Fibroblast of skin of back (primary cell): ENCODE measurements at regions not wholly inside any gene's neighbourhood (a gene's known extent, or its start where the extent isn't known, plus 50 kb on each side); places are given as distances from the start of the nearest gene placed in this dataset.

Experiments
- DNase-seq: peaks from one replicate; pipeline ENCODE4 v3.0.0-alpha.2; 2013

- no peak for DNase-seq
Observed at GRCh38 chr2:71861186-71862160, 286.2 kb downstream of the CYP26B1 start.

DNA sequence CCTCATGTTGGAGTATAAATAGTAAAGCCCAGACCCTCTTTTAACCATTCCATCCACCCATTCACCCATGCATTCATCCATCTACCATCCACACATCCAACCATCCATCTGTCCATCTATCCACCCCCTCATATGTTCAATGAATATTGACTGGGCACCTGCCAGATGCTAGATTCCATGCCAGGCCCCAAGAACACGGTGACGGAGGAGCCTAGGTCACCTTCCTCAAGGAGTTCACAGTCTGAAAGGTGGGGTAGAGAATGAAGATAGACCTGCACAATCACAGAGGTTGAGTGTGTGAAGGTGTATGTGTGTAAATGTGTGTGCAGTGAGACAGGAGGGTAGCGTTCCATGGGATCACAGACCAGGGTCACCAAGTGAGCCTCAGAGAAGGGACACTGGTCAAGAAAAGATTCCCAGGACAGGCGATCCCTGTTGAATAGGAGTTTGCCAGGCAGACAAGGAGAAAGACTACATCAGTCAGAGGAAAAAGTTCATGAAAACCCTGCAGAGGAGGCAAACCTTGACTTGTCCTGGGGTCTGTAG lies 287.2 kb downstream of the CYP26B1 start:
- no peak for DNase-seq

- no peak for DNase-seq
Observed at GRCh38 chr2:71859211-71859847, 288.3 kb downstream of the CYP26B1 start.

DNA sequence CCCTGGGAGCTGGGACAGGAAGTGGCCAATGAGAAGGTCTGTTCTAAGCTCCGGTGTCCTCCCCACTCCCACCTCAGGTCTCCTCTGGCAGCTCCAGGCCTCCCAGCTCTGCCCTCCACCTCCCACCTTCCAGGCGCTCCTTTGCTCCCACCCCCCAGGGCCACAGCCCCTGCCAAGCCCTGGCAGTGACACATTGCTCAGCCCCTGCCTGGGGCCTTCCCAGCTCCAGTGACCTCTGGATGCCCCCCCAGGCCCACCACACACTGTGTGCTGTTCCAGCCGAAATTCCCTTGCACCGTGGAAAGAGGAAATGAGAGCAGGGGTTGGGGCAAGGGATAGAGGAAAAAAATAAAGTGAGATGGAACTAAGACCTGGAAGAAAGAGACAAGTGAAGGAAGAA lies 289.6 kb downstream of the CYP26B1 start:
- no peak for DNase-seq

- no peak for DNase-seq
Observed at GRCh38 chr2:71857636-71858035, 290.0 kb downstream of the CYP26B1 start.

DNA sequence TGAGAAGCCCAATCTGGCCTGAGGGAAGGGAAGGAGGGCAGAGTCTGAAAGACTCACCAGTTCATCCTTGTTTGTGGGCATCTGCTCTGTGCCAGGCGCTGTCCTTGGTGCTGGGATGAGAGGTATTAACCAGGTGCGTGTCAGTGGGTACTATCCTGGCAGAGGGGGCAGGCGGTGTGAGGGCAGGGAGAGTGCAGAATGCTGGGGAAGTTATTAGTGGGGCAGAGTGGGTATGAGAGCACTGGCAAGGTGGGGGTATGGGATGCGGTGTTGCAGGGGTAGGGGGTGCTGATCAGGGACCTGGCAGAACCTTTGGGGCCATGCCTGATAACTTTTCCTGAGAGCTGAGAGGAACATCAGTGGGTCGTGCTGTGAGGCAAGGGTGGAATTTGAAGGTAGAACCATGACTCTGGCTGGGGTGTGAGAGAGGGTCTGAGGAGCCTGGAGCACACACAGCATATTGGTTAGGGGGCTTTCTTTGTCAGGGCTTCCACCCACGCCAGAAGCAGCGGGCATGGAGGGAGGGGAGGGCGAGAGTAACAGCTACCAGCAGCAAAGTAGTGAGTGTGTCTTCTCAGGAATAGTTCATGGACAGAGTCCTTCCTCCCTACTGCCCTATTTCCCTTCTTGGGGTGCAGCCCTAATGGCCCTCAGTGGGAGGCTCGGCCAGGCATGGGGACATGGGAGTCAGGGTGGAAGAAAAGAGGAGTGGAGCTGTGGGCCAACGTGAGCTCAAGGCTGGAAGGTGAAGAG lies 290.7 kb downstream of the CYP26B1 start:
- DNase-seq = peak; percentile 34

- no peak for DNase-seq
Observed at GRCh38 chr2:71853858-71854257, 293.8 kb downstream of the CYP26B1 start.

DNA sequence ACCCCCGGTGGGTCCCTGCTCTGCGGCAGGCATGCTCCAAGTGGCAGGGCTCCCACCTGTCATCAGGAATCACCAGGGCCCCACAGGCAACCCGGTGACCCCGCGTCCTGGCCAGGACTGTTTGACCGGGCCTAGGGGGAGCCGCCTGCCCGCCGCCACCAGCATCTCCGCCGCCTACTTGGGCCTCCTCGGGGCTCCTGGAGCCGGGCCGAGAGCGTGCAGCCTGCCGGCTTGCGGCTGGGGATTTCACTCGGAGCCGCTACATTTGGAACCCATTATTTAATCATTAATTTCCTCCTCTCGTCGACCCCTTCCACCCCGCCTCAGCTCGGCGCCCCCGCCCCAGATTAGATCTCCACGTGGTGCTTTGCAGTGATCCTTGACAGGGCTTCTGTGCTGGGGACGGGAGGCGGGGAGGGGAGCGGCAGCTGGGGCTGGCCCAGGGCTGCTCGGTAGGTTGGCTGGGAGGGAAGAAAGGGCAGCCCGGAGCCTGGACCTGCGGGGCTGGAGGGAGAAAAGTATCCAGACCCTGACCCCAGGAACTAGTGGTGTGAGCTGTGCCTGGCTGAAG lies 295.4 kb downstream of the CYP26B1 start:
- DNase-seq = no peak

- DNase-seq = no peak
Observed at GRCh38 chr2:71851094-71851750, 296.4 kb downstream of the CYP26B1 start.

DNA sequence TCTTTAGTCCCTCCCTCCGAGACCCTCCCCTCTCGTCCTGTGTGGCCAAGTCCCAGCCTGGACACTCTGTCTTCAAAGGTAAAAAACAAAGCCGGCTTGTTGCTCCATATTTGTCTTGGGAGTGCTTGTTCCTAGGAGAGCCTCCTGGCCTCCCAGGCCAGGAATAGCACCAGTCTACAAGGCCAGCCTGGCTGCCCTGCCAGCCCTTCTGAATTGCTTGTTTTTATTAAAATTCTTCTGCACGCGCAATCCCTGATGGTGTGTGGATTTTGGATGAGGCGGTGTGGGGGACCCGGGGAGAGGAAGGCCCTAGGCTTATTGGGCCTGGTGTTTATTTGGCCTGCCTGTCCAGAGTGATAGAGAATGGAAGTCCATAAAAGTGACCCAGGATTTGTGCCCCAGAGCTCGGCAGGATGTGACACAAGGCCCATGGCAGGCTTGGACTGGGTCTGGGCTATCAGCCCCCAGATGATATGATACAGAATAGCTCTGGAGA lies 297.3 kb downstream of the CYP26B1 start:
- DNase-seq = no peak

- DNase-seq = no peak
Observed at GRCh38 chr2:71849607-71850305, 297.9 kb downstream of the CYP26B1 start.

DNA sequence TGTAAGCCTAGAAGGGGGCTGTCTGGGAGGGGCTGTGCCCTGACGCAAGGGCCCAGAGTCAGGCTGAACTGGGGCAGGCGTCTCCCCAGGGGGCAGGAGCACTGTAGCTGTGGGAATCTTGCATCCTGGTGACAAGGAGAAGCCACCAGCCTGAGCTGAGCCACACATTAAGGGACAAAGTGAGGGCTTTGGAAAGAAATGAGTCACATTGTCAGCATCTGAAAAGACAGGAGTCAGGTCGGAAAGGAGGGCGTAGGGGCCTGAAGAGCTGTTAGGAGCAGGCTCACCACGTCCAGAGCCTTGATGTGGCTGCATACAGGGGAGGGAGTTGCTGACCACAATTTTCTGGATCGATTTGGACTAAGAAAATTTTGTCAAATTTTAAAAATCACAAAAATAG lies 298.6 kb downstream of the CYP26B1 start:
- no peak for DNase-seq

DNA sequence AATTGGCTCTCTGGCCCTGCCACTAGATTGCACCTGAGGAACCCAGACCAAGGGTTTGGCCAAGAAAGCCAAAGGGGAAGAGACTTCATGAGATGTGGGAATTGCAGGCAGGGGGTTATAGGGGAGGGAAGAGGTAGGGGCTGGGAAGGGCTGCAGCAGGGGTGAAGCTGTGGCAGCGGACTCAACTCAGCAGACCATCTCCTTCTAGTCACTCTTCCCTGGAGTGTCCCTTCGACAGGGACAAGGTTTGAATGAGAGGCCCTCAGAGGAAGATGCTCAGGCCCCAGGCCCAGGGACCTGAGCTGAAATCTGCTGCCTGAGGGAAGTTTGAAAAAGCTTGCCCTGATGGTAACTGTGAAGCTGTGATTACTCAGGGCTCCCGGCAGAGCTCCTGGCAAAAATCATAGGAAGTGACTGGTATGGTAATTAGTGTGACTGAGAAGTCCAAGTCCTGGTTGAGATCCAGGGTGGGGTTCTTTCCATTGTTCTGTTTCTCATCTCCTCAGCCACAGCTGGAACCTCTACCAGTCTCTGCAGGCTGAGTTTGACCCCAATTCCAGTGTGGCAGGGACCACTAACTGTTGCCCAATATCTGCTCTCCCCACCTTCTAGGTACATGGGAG lies 300.9 kb downstream of the CYP26B1 start:
- peak; percentile 61 for DNase-seq

GRCh38 chr2:71846072-71846471 lies 301.6 kb downstream of the CYP26B1 start:
- DNase-seq = no peak

GRCh38 chr2:71844967-71845366 lies 302.7 kb downstream of the CYP26B1 start:
- DNase-seq = no peak

DNA sequence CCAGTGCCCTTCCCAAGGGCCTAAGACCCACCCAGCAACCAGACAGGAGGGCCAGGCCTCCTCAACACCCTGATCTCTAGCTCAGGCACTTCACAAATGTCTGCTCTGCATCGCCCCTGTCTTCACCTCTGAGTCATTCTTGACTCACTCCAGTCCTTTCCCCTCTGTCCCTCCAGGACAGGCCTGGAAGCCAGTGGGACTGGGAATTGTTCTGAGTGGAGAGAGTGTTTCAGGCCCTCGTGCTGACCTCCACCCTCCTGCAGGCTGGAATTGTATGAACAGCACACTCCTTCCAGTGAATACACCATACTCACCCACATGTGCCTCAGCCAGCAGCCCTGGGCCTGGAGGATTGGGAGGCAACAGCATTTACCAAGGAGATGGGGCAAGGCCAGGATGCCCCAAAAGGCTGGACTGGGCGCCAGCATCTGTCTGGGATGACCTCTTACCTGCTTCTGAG lies 304.2 kb downstream of the CYP26B1 start:
- DNase-seq = peak; percentile 89

GRCh38 chr2:71842744-71843143 lies 304.9 kb downstream of the CYP26B1 start:
- no peak for DNase-seq

GRCh38 chr2:71839826-71840225 lies 307.8 kb downstream of the CYP26B1 start:
- no peak for DNase-seq

GRCh38 chr2:71834796-71835195 lies 312.9 kb downstream of the CYP26B1 start:
- DNase-seq = no peak

DNA sequence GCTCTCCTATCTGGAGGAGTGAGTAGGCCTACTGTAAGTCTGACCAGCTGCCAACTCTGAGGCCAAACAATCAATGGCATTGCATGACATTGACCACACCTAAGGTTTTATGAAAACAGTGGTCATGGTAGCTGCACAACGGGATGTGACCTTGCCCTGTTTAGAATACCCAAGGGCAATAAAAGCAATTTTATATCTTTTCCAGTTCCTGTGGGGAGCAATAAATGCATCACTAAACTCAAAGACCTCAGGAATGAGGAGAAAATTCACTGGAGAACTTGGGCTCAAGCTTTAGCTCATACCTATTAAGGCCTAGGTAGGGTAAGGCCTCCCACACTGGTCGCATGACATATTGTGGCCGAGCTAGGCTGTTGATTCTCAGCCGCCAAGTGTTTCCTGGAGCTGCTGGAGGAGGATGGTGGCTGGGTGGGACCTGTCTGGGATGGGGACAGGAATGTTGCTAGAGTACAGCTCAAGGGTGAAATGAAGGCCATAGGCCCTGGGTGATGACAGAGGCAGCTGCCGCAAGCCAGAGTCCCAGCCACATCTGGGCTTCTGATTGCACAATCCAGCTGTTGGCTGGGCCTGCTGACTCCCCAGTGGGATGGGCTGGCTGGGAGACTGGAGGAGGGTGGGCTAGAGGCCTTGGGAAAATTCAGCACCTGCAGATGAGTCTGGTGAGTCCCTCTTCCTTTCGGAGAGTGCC lies 313.7 kb downstream of the CYP26B1 start:
- peak; percentile 50 for DNase-seq
